Activated CD4-positive, alpha-beta T cell treated with anti-CD3 and anti-CD28 coated beads, Interleukin-2, amount 10 ng/mL, durations not matched to agents 24 days and 14 days (primary cell): ENCODE measurements at regions not wholly inside any gene's neighbourhood (a gene's known extent, or its start where the extent isn't known, plus 50 kb on each side); places are given as distances from the start of the nearest gene placed in this dataset.
"Not testable (repeated sequence)": the region's sequence is repeated elsewhere in the genome, so short reads cannot be mapped to it uniquely, and the experiment has no call there.

Experiments
- DNase-seq: peaks from one replicate; pipeline ENCODE4 v3.0.0; 2022
- H3K27ac Mint-ChIP-seq: one replicate; pipeline ENCODE4 v1.8.0; 2022; ENCODE audit warnings: mild to moderate bottlenecking, mixed read lengths
- H3K27me3 Mint-ChIP-seq: one replicate; pipeline ENCODE4 v1.8.0; 2022; ENCODE audit warnings: mixed read lengths
- H3K36me3 Mint-ChIP-seq: one replicate; pipeline ENCODE4 v1.8.0; 2022; ENCODE audit warnings: low read depth, mild to moderate bottlenecking, mixed read lengths
- H3K4me1 Mint-ChIP-seq: one replicate; pipeline ENCODE4 v1.8.0; 2021; ENCODE audit warnings: mixed read lengths
- H3K4me3 Mint-ChIP-seq: one replicate; pipeline ENCODE4 v1.8.0; 2022; ENCODE audit warnings: mild to moderate bottlenecking, moderate library complexity, mixed read lengths
- H3K9me3 Mint-ChIP-seq: one replicate; pipeline ENCODE4 v1.8.0; 2021; ENCODE audit warnings: mixed read lengths
- intact Hi-C: fragments of 100-400 bp; cut with micrococcal nuclease; formaldehyde crosslinking; loops from one replicate; pipeline ENCODE4 v1.15.1; 2023

- H3K27me3 Mint-ChIP-seq, result peaks cover 2% of the 10 kb centered on the region
- DNase-seq, result no peak
- H3K4me1 Mint-ChIP-seq, result no peaks in the 10 kb centered on the region
- no peaks in the 10 kb centered on the region for H3K9me3 Mint-ChIP-seq
- no peak overlapping the region for H3K27ac Mint-ChIP-seq
- H3K4me3 Mint-ChIP-seq, result no peak overlapping the region
- intact Hi-C loops, result no loop called here
- H3K36me3 Mint-ChIP-seq, result no peaks in the 10 kb centered on the region
These were observed 84.1 kb downstream of the TSN start for GRCh38 chr2:121839584-121839983.

DNA sequence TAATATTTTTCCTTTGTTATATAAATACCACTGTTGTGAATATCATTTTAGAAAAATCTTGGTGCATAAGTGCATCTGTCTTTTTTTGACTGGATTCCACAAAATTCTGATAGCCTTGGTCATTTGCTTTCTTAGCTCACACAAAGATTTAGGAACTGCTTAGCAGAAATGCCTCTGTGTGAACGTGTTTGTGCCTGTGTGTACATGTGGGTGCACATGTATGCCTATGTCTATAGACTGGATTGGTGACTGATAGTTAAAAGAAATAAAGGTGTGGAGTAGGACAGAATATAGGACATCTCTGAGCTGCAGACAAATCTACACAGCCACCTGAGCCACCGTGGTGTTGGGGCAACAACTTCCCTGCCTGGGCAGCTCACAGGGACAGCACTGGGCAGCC is 93.8 kb downstream of the TSN start:
- Mint-ChIP-seq H3K36me3 (no peaks in the 10 kb centered on the region), H3K27ac (no peak overlapping the region), H3K4me3 (no peak overlapping the region), H3K27me3 (no peaks in the 10 kb centered on the region), H3K9me3 (no peaks in the 10 kb centered on the region), H3K4me1 (no peaks in the 10 kb centered on the region)
- intact Hi-C loops, result no loop called here
- DNase-seq, result no peak

DNA sequence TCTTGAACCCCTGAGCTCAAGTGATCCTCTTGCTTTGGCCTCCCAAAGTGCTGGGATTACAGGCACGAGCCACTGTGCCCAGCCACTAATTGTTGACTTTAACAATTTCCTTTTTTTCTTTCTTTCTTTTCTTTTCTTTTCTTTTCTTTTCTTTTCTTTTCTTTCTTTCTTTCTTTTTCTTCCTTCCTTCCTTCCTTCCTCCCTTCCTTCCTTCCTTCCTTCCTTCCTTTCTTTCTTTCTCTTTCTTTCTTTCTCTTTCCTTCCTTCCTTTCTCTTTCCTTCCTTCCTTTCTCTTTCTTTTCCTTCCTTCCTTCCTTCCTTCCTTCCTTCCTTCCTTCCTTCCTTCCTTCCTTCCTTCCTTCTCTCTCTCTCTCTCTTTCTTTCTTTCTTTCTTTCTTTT is 97.7 kb downstream of the TSN start:
- H3K9me3 Mint-ChIP-seq, H3K4me1 Mint-ChIP-seq, H3K36me3 Mint-ChIP-seq, DNase-seq, H3K27ac Mint-ChIP-seq, H3K27me3 Mint-ChIP-seq, intact Hi-C loops, H3K4me3 Mint-ChIP-seq: not testable (repeated sequence)

GRCh38 chr2:121855510-121855909 is 100.1 kb downstream of the TSN start:
- intact Hi-C loops, result no loop called here
- DNase-seq, result no peak
- no peaks in the 10 kb centered on the region for H3K9me3 Mint-ChIP-seq
- no peaks in the 10 kb centered on the region for H3K4me1 Mint-ChIP-seq
- H3K27ac Mint-ChIP-seq, result no peak overlapping the region
- no peak overlapping the region for H3K4me3 Mint-ChIP-seq
- H3K27me3 Mint-ChIP-seq, result peaks cover 8% of the 10 kb centered on the region
- no peaks in the 10 kb centered on the region for H3K36me3 Mint-ChIP-seq

GRCh38 chr2:121856360-121856759 is 100.9 kb downstream of the TSN start:
- no peak overlapping the region for H3K27ac Mint-ChIP-seq
- DNase-seq, result no peak
- peaks cover 9% of the 10 kb centered on the region for H3K27me3 Mint-ChIP-seq
- H3K4me1 Mint-ChIP-seq, result no peaks in the 10 kb centered on the region
- intact Hi-C loops, result no loop called here
- H3K9me3 Mint-ChIP-seq, result no peaks in the 10 kb centered on the region
- H3K4me3 Mint-ChIP-seq, result no peak overlapping the region
- H3K36me3 Mint-ChIP-seq, result no peaks in the 10 kb centered on the region

DNA sequence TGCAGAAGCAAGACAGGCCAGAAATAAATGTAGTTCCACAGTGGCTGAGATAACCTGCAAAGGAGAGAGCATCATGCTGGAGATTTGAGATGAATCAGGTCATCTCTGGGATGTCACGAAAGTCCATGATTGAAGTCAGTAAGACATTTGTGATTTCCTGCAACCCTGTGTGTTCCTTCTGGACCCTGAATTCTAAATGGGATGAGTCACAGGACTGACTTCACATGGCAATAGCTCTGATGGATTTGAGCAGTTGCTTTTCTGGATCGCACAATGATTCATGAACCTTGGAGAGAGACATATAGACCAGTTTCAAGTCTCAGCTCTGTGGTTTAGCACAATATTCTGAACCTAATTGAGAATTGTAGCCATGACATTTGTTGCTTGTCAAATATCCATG is 102.9 kb downstream of the TSN start:
- Mint-ChIP-seq H3K27me3 (peaks cover 12% of the 10 kb centered on the region), H3K9me3 (no peaks in the 10 kb centered on the region), H3K36me3 (no peaks in the 10 kb centered on the region), H3K4me1 (no peaks in the 10 kb centered on the region), H3K27ac (no peak overlapping the region), H3K4me3 (no peak overlapping the region)
- intact Hi-C loops, result no loop called here
- no peak for DNase-seq

DNA sequence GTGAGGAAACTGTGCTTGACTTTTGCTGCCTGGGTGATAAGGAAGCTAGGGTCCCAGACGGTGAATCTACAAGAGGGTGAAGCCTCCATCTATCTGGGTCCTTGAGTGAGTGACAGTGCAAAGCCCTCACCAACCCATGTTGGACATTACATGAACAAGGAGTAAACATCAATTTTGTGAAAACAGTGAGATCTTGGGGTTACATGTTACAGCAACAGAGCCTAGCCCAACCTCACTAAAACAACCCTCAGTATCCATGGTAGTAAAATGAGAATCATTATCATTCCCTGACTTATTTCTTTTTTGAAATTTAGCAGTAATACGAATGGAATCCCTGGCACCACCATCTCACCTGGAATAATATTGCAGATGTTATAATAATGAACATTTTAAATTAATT is 103.4 kb downstream of the TSN start:
- peaks cover 2% of the 10 kb centered on the region for H3K9me3 Mint-ChIP-seq
- no peaks in the 10 kb centered on the region for H3K36me3 Mint-ChIP-seq
- H3K27ac Mint-ChIP-seq, result no peak overlapping the region
- no peak for DNase-seq
- intact Hi-C loops, result no loop called here
- no peaks in the 10 kb centered on the region for H3K4me1 Mint-ChIP-seq
- H3K4me3 Mint-ChIP-seq, result no peak overlapping the region
- H3K27me3 Mint-ChIP-seq, result peaks cover 13% of the 10 kb centered on the region

DNA sequence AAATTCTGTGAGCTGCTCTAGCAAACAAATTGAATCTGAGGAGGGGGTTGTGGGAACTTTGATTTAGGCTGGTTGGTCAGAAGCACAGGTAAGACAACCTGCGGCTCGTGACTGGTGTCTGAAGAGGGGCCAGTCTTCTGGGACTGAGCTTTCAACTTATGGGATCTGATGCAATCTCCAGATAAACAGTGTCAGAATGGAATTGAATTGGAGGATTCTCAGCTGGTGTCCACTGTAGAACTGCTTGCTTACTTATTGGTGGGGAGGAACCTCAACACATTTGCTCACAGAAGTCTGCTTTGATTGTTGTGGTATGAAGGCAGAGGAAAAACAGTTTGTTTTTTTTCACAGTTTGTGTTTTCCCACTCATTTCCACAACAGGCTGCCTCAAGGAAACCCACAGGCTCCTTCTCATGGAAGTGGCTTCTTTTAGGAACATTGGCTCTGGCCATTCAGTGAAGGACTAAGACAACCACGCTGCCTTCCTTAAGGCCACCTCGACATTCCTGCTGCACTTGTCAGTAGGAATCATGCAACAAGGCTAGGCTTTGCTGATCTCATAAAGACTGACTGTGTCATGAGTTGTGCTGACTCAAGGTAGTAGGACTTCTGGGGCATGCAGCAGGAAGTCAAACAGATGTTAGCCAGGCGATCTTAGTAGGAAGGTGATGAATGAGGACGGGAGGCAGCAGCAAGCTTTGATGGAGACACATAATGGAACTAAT is 104.7 kb downstream of the TSN start:
- Mint-ChIP-seq H3K4me1 (no peaks in the 10 kb centered on the region), H3K9me3 (peaks cover 3% of the 10 kb centered on the region), H3K4me3 (no peak overlapping the region), H3K27ac (no peak overlapping the region), H3K36me3 (no peaks in the 10 kb centered on the region), H3K27me3 (peaks cover 12% of the 10 kb centered on the region)
- intact Hi-C loops, result no loop called here
- no peak for DNase-seq

- H3K27ac Mint-ChIP-seq, result no peak overlapping the region
- intact Hi-C loops, result no loop called here
- no peaks in the 10 kb centered on the region for H3K36me3 Mint-ChIP-seq
These were observed 105.3 kb downstream of the TSN start for GRCh38 chr2:121860758-121861227.

GRCh38 chr2:121862286-121862685 is 106.8 kb downstream of the TSN start:
- Mint-ChIP-seq H3K27me3 (peaks cover 6% of the 10 kb centered on the region), H3K36me3 (no peaks in the 10 kb centered on the region), H3K27ac (no peak overlapping the region), H3K9me3 (peaks cover 3% of the 10 kb centered on the region), H3K4me3 (no peak overlapping the region), H3K4me1 (no peaks in the 10 kb centered on the region)
- intact Hi-C loops, result no loop called here
- DNase-seq, result no peak

More at GRCh38 chr2:121860758-121861227, 105.3 kb downstream of the TSN start:
- H3K27me3 Mint-ChIP-seq, result peaks cover 10% of the 10 kb centered on the region
- no peak for DNase-seq
- no peaks in the 10 kb centered on the region for H3K4me1 Mint-ChIP-seq
- no peak overlapping the region for H3K4me3 Mint-ChIP-seq
- H3K9me3 Mint-ChIP-seq, result peaks cover 3% of the 10 kb centered on the region

GRCh38 chr2:121865914-121866313 is 110.5 kb downstream of the TSN start:
- Mint-ChIP-seq H3K4me3 (no peak overlapping the region), H3K9me3 (peaks cover 3% of the 10 kb centered on the region)

GRCh38 chr2:121866789-121867188 is 111.3 kb downstream of the TSN start:
- no peak for DNase-seq
- peaks cover 5% of the 10 kb centered on the region for H3K27me3 Mint-ChIP-seq
- H3K4me1 Mint-ChIP-seq, result no peaks in the 10 kb centered on the region
- H3K4me3 Mint-ChIP-seq, result no peak overlapping the region
- H3K9me3 Mint-ChIP-seq, result peaks cover 3% of the 10 kb centered on the region
- no peak overlapping the region for H3K27ac Mint-ChIP-seq
- intact Hi-C loops, result no loop called here
- H3K36me3 Mint-ChIP-seq, result no peaks in the 10 kb centered on the region

More at GRCh38 chr2:121865914-121866313, 110.5 kb downstream of the TSN start:
- no peak overlapping the region for H3K27ac Mint-ChIP-seq
- no peaks in the 10 kb centered on the region for H3K36me3 Mint-ChIP-seq
- peaks cover 6% of the 10 kb centered on the region for H3K27me3 Mint-ChIP-seq
- intact Hi-C loops, result no loop called here
- H3K4me1 Mint-ChIP-seq, result no peaks in the 10 kb centered on the region
- no peak for DNase-seq

GRCh38 chr2:121868652-121869051 is 113.2 kb downstream of the TSN start:
- Mint-ChIP-seq H3K4me3 (no peak overlapping the region), H3K4me1 (no peaks in the 10 kb centered on the region), H3K9me3 (peaks cover 3% of the 10 kb centered on the region), H3K27me3 (peaks cover 2% of the 10 kb centered on the region), H3K36me3 (no peaks in the 10 kb centered on the region), H3K27ac (no peak overlapping the region)
- intact Hi-C loops, result no loop called here
- DNase-seq, result no peak

- Mint-ChIP-seq H3K27me3 (no peaks in the 10 kb centered on the region), H3K27ac (no peak overlapping the region), H3K9me3 (no peaks in the 10 kb centered on the region), H3K36me3 (no peaks in the 10 kb centered on the region), H3K4me3 (no peak overlapping the region), H3K4me1 (no peaks in the 10 kb centered on the region)
- intact Hi-C loops, result no loop called here
- DNase-seq, result no peak
These were observed 113.9 kb downstream of the TSN start for GRCh38 chr2:121869363-121869762.

- H3K27ac Mint-ChIP-seq, result no peak overlapping the region
- no peaks in the 10 kb centered on the region for H3K9me3 Mint-ChIP-seq
- no peak for DNase-seq
- no peaks in the 10 kb centered on the region for H3K36me3 Mint-ChIP-seq
- intact Hi-C loops, result no loop called here
- no peaks in the 10 kb centered on the region for H3K4me1 Mint-ChIP-seq
- H3K27me3 Mint-ChIP-seq, result no peaks in the 10 kb centered on the region
- no peak overlapping the region for H3K4me3 Mint-ChIP-seq
These were observed 114.4 kb downstream of the TSN start for GRCh38 chr2:121869873-121870272.
